HG03342 (cell line): ENCODE measurements at regions not wholly inside any gene's neighbourhood (a gene's known extent, or its start where the extent isn't known, plus 50 kb on each side); places are given as distances from the start of the nearest gene placed in this dataset.
"Not testable (repeated sequence)": the region's sequence is repeated elsewhere in the genome, so short reads cannot be mapped to it uniquely, and the experiment has no call there.

Source experiments
- ATAC-seq: cut with Tn5 transposase; IDR thresholded peaks from one replicate; pipeline ENCODE4 v1.9.1; 2021; ENCODE audit warnings: mild to moderate bottlenecking, moderate library complexity; ENCODE audit not compliant: unreplicated experiment

DNA sequence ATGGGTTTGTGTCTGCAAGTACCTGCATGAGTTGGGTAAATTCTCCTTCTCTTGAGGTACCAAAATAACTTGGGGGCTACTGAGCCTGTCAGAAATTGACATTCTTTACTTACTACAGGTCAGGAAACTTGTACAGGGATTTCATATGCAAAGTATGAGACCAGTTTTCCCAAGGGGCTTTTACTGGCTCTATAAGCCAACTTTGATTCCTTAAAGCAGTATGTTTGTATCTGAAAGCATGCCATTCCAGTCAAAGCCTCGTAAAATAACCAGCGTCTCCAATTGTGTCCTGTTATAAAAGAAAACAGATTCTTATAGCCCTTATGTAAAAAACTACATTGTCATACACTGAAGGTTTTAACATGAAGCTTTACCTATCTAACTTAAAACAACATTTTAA is 90.2 kb downstream of the ZNF467 start:
- no peak for ATAC-seq

DNA sequence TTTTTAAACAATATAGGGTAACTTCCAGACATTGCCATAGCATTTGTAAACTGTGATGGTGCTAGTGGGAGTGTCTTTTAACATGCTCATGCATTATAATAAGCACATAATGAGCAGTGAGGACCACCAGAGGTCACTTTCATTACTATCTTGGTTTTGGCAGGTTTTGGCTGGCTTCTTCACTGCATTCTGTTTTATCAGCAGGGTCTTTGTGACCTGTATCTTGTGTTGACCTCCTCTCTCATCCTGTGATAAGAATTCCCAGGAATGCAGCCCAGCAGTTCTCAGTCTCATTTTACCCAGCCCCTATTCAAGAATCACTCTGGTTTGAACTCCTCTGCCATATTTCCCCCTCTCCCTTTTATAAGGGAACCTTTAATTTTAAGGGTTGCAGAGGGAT is 91.3 kb downstream of the ZNF467 start:
- no peak for ATAC-seq

DNA sequence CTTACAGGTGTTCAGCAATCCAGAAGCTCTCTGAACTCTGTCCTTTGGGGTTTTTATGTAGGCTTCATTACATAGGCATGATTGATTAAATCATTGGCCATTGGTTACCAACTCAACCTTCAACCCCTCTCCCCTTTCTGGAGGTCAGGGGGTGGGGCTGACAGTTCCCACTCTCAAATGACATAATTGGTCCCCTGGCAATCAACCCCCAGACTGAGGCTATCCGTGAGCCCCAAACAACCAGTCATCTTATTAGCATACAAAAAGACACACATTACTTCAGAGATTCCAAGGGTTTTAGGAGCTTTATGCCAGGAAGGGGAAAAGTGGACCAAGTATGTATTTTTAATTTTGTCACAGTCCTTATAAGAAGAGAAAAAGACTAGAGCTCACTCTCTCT is 92.1 kb downstream of the ZNF467 start:
- no peak for ATAC-seq

DNA sequence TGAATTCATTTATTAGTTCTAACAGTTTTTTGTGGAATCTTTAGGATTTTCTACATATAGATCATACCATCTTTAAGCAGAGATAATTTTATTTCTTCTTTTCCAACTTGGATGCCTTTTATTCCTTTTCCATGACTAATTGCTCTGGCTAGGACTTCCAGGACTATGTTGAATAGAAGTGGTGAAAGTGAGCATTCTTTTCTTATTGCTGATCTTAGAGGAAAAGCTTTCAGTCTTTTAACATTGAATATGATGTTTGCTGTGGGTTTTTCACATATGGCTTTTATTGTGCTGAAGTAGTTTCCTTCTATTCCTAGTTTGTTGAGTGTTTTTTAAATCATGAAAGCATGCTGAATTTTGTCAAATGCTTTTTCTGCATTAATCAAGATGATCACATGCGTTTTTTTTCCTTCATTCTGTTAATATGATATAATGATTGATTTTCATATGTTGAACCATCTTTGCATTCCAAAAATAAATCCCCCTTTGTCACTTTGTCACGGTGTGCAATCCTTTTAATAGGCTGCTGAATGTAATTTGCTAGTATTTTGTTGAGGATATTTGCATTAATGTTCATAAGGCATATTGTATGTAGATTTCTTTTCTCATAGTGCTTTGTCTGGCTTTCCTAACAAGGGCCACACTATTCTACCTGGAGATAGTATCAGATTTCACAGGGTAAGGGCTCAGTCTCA is 92.9 kb downstream of the ZNF467 start:
- ATAC-seq: no peak

DNA sequence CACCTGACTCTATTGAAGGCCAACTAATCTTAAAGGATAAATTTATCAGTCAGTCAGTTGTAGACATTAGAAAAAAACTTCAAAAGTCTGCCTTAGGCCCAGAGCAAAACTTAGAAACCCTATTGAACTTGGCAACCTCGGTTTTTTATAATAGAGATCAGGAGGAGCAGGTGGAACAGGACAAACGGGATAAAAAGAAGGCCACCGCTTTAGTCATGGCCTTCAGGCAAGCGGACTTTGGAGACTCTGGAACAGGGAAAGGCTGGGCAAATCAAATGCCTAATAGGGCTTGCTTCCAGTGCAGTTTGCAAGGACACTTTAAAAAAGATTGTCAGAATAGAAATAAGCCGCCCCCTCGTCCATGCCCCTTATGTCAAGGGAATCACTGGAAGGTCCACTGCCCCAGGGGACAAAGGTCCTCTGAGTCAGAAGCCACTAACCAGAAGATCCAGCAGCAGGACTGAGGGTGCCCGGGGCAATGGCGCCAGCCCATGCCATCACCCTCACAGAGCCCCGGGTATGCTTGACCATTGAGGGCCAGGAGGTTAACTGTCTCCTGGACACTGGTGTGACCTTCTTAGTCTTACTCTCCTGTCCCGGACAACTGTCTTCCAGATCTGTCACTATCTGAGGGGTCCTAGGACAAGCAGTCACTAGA is 98.5 kb downstream of the ZNF467 start:
- not testable (repeated sequence) for ATAC-seq

DNA sequence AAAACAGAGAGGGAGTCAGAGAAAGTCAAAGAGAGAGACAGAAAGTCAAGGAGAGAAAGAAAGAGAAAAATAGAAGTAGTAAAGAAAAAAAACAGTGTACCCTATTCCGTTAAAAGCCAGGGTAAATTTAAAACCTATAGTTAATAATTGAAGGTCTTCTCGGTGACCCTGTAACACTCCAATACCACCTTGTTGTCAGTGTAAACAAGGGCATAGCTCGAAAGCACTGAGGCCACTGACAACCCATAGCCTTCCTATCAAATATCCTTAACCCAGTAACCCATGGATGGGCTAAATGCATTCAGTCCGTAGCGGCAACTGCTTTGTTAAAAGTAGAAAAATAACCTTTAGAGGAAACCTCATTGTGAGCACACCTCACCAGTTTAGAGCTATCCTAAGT is 100.4 kb downstream of the ZNF467 start:
- ATAC-seq: no peak

DNA sequence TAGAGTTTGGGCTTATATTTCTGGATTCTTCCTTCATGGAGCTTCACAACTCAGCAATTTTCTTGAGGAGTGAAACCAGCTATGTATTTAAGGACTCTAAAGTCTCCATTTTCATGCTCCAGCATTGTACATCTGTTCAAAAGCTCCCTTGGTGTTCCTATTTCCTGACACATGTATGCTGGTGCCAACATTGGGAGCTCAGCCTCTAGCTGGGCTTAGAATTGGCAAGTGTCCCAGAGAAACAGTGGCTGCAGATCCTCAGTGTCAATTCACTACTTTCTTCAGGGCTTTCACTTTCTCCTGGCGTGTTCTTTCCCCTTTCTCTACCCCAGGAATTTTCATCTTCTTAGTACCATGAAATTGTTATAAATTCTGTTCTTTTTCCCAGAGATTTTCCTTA is 103.1 kb downstream of the ZNF467 start:
- no peak for ATAC-seq

DNA sequence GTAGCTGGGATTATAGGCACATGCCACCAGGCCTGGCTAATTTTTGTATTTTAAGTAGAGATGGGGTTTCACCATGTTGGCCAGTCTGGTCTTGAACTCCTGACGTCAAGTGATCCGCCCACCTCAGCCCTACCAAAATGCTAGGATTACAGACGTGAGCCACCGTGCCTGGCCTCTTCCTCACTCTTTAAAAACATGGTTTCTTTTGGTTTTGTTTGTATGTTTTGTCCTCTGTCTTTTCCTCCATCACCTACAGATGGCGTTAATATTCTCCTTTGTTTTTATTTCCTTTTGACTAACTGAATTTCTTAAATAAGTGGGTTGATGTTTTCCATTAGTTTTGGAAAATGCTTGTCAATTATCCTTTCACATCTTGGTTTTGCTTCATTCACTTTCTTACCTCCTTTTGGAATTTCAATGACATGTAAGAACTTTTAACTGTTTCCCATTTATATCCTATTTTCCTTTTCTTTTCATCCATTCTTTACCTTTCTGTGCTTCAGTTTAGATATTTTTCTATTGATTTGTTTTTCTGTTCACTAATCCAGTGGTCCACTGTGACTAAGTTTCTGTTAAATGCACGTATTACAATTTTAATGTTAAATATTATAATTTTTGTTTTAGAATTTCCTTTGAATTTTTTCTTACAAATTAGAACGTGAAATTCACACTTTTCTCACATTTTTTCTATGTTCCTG is 104.1 kb downstream of the ZNF467 start:
- ATAC-seq: no peak

DNA sequence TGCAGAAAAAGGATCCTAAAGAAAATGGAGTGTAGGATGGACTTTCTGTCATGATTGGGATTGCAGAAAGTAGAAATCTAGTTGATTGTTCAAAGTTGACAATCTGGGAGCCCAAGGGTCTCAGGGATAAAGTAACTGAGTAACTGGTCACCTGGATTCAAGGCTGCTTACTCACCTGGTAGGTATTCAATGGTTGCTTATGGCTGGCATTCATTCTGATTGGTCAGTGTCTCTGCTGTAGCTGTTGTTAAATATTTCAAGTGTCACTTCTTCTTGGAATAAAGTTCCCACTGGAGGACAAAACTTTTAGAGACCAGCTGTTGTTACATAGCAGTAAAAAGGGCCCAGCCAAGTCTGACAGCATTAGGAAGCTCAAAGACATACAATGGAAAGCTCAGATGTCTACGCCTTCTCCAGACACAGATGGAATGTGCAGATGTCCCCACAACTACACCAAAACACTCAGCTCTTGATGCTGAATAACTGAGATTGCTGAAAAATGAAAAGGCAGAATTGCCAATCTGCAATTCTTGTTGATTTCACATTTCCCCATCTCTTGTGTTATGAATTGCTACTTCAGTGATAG is 106.9 kb downstream of the ZNF467 start:
- ATAC-seq: no peak

DNA sequence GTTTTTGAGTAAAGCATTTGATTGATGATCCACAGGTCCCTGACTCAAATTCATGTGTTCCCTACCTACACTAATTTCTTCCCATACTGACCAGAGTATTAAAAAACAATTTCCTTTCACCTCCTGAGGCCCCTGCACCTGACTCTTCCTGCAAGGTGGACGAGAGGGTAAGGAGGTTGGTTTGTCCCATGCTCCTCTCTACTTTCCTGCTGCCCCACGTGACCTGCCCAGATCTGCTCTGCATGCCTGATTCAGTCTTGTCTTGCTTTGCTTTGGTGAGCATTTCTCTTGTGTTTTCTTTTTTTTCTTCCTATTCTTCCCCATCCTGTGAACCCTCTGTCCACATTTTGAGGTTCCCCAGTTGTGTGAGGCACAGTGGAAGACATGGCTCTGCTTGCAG is 107.8 kb downstream of the ZNF467 start:
- ATAC-seq: not testable (repeated sequence)

DNA sequence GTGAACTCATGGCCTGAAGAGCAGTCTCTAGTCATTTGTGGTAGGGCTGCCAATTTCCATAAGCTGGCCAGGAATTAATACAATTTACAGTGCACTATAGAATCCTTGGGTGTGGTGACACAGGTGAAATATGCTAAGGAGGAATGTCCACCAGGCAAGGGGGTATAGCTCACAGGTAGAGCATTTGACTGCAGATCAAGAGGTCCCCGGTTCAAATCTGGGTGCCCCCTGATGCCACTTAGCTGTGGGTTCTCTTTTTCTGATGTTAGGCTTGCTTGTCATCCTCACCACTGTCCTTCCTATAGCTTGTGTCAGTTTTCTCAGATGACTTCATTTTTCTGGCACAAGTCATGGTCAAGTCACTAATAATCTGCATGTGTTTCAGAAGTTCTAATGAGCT is 108.7 kb downstream of the ZNF467 start:
- ATAC-seq: no peak

DNA sequence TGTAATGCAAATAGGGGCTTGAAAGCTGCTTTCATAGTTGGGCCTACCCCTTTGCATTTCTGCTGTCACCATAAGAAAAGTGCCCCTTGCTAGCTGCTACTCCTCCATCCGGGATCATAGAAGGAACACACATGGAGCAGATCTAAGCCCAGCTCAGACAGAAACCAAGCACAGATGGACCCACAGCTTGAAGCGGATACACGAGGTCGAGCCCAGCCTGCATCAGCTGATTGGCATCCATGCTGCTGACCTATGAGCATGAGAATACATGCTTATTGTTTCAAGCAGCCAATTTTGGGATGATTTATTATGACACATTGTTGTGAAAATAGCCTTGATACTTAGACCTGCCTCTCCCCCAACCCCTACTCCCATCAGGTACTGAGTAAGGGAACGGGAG is 109.2 kb downstream of the ZNF467 start:
- ATAC-seq: no peak

DNA sequence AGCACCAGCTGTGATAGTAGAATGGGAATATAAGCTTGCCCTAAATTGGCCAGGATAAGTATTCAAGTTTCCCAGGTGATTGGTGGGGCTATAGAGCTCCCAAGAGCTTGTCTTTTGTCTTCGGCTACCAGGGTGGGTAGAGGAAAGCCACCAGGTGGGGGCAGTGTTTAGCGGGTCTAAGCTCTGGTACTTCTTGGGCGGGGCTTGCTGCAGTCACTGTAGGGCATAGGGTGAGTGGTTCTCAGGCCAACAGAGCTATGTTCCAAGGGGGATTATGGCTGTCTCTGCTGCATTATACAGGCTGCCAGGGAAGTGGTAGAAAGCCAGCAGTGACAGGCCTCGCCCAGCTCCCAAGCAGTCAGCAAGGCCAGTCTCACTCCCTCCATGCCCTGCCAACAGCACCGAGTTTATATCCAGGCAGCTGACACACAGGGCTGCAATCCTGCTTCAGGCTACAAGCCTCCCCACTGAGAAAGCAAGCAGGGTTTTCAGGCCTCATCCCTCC is 110.7 kb downstream of the ZNF467 start:
- peak; percentile 98 for ATAC-seq

DNA sequence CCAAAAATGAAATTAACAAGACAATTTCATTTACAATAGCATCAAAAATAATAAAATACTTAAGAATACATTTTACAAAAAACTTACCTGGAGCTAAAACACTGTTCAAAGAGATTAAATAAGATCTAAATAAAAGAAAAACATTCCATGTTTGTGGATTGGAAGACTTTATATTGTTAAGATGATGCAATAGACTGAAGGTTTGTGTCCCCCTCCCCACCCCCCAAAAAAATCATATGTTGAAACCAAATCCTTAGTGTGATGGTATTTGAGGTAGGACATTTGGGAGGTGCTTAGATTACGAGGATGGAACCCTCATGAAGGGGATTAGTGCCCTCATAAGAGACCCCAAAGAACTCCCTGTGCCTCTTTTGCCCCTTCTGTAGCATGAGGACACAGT is 117.6 kb downstream of the ZNF467 start:
- ATAC-seq: no peak

DNA sequence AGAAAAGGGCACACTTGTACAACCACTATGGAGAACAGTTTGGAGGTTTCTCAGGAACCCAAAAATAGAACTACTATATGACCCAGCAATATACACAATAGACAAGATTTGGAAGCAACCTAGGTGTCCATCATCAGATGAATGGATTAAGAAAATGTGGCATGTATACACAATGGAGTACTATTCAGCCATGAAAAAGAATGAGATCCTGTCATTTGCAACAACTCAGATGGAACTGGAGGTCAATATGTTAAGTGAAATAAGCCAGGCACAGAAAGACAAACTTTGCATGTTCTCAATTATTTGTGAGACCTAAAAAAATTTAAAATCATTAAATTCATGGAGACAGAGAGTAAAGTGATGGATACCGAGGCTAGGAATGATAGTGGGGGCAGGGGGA is 118.8 kb downstream of the ZNF467 start:
- no peak for ATAC-seq

DNA sequence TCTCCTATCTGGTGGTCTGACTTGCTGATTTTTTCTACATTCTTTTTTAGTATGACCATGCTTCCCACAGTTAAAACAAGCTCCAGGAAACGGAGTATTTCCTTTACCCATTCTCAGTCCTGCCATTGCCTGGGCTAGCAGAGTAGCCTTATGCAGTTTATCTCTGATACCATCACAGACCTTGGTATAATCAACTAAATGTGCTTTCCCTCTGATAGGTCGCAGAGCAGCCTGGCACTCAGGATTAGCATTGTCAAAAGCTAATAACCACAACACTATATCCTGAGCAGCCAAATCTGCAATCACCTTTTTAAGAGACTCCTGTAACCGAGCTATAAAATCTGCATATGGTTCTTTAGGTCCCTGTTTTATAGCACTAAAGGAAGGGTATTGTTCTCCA is 123.2 kb downstream of the ZNF467 start:
- ATAC-seq: not testable (repeated sequence)

DNA sequence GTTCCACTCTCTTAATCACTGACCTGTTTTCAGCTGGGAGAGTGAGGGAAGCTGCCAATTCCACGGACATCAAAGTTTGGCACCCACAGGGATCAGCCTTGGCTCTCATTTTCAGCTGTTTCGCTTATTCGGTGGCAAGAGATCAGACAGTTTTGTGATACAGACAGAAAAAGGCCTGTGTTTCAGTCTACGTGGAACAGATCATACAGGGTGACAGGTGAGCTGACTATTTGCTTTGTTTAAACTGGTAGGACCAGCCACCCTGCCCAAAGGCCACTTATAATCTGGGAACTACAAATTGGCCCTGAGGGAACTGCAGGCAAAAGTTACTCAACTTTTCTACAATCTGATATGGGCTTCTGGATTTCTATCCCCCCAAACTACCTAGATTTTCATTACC is 128.6 kb downstream of the ZNF467 start:
- no peak for ATAC-seq

DNA sequence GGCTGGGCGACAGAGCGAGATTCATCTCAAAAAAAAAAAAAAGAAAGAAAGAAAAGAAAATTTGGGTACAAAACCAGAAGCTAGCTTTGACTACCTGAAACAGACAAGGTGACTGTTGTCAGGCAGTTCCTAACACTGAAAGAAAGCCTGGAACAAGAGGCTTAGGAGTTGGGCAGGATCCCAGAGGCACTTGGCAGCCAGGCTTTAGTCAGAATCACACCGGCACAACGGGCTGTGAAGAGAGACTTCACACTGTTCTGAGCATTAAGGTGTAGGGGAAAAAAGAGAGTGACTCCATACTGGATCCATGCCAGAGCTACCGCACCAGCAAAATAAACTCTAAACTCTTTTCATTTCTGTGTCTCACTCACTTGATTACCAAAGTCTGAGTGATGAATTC is 130.8 kb downstream of the ZNF467 start:
- no peak for ATAC-seq

DNA sequence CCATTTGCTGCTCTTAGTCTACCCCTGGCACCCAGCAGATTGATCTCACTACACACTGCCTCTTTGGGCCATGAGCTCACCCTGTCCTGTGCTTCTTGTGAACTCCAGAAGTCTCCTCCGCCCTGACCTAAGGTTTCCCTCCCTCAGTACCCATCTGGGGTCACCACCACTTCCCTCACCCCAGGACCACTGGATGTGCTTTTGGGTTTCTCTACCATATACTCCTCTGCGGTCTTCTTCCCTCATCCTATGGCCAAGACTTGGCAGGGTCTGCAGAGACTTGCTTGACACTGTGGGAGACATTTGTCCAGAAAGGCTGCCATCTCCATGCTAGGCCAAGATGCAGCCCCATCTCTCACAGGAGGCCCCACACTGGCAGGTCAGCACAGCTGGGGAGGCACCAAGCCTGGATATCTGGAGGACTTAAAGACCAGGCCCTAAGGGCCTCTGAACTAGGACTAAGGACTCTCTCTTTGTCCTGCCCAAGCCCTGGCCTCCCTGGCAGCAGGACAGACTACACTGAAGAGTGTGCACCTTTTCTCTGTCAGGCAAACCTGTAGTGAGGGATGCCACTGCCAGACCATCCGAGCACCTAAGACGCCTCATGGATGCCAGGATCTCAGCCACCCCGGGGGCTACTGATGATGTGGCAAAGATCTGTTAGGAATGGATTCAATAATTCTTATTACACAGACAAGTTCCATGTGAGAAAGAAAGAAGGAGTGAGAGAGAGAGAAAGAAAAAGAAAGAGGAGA is 134.6 kb downstream of the ZNF467 start:
- no peak for ATAC-seq

DNA sequence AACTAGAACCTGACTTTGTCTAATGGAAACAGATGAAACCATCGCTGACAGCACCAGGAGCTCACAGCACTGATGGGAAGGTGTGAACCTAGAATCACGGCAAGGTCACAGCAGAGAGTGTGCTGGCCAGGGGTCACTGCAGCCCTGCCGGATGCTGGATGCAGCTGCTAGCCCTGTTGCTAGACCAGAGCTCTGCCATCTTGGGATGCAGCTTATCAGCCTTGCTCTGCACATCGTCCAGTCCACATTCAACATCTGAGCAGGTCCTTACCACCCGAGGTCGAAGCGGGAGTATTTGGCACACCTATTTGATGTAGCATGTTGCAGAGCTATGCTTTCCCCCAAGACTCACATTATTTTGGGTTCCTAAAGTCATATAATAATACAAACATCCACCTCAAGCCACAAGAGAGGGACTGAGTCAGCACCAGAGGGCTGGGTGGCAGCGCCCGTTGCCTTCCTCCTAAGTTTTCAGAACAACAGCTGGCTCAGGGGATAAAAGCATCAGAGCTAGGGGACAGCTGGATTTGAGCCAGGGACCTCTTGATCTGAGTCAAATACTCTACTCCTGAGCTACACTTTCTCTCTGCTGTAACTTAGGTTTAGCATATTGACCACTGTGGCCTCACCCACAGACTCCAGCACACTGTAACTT is 135.3 kb downstream of the ZNF467 start:
- no peak for ATAC-seq
